NCI-H510A (cell line): ENCODE measurements at regions not wholly inside any gene's neighbourhood (a gene's known extent, or its start where the extent isn't known, plus 50 kb on each side); places are given as distances from the start of the nearest gene placed in this dataset.

Experiments used
- DNase-seq: peaks from one replicate; lab custom pipeline; 2025; lab: John Stamatoyannopoulos, UW

- no peak for DNase-seq
Measured at GRCh38 chr4:187183826-187184225, 460.2 kb upstream of the FAT1 start.

DNA sequence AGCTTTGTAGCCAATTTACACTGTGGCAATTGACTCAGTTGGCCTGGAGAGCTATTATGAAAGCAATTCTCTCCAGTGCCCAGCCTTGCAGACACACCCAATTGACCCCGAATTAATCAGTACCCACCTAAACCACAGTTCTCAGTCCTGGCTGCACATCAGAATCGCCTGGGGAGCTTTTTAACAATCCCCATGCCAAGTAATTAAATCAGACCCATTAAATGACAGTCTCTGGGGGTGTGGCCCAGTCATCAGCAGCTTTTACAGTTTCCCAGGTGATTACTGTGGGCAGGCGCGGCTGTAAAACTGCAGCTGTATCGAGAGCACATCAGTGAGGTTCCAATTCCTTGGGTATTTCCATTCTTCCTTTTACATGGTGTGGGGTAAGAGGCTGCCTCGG, 460.9 kb upstream of the FAT1 start:
- DNase-seq, result no peak

GRCh38 chr4:187188118-187188517, 464.5 kb upstream of the FAT1 start:
- no peak for DNase-seq

DNA sequence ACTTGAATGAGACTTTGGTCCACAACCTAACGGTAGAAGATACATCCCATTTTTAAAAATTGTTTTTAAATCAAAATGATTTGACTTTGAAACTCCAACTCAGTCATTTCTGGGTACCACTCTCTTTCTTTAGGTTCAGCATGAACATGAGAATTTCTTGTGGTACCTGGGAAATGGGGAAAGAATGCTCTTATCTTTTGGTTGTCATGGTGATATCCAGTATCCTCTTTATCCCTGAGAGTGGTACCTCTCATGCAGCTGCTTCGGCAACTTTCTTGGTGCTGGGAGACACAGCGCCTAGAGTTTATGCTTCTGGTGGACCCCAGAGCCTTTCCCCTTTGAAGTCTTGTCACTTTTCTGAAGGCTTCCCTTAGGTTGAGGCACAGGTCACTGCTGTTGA, 465.1 kb upstream of the FAT1 start:
- no peak for DNase-seq

DNA sequence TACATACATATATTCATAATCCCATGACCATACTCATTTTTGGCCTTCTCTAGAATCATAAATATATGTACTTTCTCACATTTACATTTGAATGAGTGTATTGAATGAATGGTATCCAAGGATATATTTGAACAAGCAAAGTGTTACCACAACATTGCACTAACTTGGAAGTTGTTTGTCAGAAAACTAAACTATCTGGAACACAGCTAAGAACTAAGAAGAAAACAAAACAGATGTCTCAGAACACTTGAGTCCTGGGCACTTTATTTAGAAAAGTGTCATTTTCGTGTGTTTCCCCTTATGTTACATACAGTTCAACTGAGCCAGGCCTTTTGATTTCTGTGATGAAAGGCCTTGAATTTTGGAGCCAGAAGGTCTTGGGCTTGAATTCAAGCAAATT, 466.7 kb upstream of the FAT1 start:
- DNase-seq, result no peak

- DNase-seq, result no peak
Measured at GRCh38 chr4:187191676-187192075, 468.0 kb upstream of the FAT1 start.

GRCh38 chr4:187192266-187192665, 468.6 kb upstream of the FAT1 start:
- DNase-seq, result no peak

- no peak for DNase-seq
Measured at GRCh38 chr4:187193141-187193540, 469.5 kb upstream of the FAT1 start.

- DNase-seq, result no peak
Measured at GRCh38 chr4:187204389-187204918, 480.8 kb upstream of the FAT1 start.

GRCh38 chr4:187207931-187208330, 484.3 kb upstream of the FAT1 start:
- no peak for DNase-seq

DNA sequence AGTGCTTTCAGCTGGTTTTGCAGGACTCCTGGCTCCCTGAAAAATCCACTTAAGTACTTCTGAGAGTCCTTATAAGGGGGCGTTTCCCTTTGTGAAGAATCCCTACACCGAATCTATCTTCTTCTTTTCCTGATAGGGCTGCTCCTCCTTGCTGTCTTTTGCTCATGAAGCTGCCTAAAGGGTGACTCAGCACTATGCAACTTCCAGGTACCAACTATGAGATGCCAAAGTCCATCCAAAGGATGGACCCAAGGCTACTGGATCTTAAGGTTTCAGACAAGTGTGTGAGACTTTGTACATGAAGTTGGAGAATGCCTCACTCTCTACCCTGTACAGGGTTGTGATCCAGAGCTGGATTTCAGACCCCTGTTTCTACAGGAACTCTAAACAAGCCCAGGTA, 485.0 kb upstream of the FAT1 start:
- DNase-seq, result no peak

DNA sequence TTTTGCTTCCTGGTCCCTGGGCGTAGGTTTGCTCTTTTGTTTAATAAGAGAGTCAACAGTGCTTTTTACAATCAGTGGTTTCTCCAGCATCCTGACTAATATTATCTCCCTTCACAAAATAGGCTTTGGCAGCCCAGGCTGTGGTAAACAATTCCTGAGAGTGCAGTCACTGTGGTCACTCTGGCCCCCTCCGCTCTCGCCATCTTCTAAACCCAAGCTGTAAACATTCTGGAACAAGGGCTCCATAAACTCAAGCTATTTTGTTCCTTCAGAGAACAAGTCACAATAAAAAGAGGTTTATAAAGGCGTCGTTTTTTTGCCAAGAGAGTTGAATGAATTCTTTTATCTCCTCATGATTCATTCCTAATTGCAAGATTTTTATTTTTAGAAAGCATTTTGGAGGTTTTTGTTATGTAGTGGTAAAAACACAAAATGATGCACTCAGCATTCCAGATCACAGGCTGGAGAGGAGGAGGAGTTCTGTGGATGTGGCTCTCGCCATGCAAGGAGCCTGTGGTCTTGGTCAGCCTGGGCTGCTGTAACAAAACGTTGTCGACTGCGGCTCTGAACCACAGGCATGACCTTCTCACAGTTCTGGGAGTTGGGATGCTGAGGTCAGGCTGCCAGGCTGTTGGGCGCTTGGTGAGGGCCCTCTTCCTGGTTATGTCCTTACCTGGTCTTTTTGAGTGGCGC, 486.4 kb upstream of the FAT1 start:
- DNase-seq, result no peak

- no peak for DNase-seq
Measured at GRCh38 chr4:187212446-187213080, 488.9 kb upstream of the FAT1 start.

DNA sequence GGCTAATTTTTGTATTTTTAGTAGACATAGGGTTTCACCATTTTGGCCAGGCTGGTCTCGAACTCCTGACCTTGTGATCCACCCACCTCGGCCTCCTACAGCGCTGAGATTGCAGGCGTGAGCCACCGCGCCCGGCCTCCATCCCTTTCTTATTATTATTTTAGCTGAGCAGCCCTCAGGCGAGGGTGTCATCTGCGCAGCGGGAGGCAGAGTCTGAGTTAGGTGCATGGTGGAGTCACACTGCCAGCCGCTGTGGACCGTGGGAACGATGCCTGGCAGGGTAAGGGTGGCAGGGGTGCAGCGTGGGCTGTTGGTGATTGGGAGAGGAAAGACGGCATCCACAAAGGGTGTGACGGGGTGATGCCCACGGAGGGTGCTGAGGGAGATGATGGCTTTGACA, 491.8 kb upstream of the FAT1 start:
- no peak for DNase-seq

DNA sequence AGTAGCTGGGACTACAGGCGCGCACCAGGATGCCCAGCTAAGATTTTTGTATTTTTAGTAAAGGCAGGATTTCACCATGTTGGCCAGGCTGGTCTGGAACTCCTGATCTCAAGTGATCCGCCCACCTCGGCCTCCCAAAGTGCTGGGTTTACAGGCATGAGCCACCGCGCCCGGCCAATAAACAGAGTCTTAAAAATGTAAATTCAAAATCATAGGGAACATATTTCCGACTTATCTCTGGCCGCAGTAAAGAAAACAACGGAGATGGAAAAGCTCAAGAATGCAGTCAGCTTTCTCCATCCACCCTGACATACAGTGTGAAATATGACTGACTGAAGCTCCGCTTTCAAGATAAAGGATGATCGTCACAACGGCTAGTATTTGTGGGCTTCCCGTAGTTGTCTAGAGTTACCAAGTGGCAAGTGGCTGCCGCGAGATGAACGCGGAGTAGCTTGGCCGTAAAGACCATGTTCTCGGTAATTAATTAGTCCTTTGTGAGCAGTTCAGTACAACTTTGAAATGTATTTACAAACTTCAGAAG, 495.1 kb upstream of the FAT1 start:
- no peak for DNase-seq

DNA sequence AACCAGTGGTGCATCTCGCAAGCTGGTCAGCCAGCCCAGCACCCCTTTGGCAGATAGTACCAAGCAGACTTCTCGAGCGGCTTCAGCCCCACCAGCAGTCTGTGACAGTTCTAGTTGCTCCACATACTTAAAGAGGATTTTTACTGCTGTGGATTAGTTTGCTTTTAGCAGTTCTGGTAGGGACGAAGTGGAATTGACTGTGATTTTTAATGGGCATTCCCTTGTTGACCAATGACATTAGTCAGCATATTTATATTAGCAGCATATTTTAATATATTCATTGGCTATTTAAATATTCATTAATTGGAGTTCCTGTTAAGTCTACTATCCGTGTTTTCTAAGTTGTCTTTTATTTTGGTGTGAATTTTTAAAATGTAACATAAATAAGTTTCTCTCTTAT, 500.9 kb upstream of the FAT1 start:
- no peak for DNase-seq

GRCh38 chr4:187227907-187228704, 504.4 kb upstream of the FAT1 start:
- peak; percentile 28 for DNase-seq

GRCh38 chr4:187232196-187232595, 508.5 kb upstream of the FAT1 start:
- no peak for DNase-seq

GRCh38 chr4:187232796-187233195, 509.1 kb upstream of the FAT1 start:
- DNase-seq, result no peak

- DNase-seq, result peak; percentile 13
Measured at GRCh38 chr4:187235456-187236170, 512.0 kb upstream of the FAT1 start.

GRCh38 chr4:187236209-187236890, 512.7 kb upstream of the FAT1 start:
- DNase-seq, result no peak
